ENCODE measurements at regions not wholly inside any gene's neighbourhood (a gene's known extent, or its start where the extent isn't known, plus 50 kb on each side); places are given as distances from the start of the nearest gene placed in this dataset.
"Not testable (repeated sequence)": the region's sequence is repeated elsewhere in the genome, so short reads cannot be mapped to it uniquely, and the experiment has no call there.

- not testable (repeated sequence) for DNase-seq
Measured at GRCh38 chr12:10453-10852, 56.1 kb upstream of the IQSEC3 start.

DNA sequence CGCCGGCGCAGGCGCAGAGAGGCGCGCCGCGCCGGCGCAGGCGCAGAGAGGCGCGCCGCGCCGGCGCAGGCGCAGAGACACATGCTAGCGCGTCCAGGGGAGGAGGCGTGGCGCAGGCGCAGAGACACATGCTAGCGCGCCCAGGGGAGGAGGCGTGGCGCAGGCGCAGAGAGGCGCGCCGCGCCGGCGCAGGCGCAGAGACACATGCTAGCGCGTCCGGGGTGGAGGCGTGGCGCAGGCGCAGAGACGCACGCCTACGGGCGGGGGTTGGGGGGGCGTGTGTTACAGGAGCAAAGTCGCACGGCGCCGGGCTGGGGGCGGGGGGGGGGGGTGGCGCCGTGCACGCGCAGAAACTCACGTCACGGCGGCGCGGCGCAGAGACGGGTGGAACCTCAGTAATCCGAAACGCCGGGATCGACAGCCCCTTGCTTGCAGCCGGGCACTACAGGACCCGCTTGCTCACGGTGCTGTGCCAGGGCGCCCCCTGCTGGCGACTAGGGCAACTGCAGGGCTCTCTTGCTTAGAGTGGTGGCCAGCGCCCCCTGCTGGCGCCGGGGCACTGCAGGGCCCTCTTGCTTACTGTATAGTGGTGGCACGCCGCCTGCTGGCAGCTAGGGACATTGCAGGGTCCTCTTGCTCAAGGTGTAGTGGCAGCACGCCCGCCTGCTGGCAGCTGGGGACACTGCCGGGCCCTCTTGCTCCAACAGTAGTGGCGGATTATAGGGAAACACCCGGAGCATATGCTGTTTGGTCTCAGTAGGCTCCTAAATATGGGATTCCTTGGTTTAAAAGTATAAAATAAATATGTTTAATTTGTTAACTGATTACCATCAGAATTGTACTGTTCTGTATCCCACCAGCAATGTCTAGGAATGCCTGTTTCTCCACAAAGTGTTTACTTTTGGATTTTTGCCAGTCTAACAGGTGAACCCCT is 55.4 kb upstream of the IQSEC3 start:
- not testable (repeated sequence) for DNase-seq

- DNase-seq = not testable (repeated sequence)
Measured at GRCh38 chr12:12306-12705, 54.3 kb upstream of the IQSEC3 start.

DNA sequence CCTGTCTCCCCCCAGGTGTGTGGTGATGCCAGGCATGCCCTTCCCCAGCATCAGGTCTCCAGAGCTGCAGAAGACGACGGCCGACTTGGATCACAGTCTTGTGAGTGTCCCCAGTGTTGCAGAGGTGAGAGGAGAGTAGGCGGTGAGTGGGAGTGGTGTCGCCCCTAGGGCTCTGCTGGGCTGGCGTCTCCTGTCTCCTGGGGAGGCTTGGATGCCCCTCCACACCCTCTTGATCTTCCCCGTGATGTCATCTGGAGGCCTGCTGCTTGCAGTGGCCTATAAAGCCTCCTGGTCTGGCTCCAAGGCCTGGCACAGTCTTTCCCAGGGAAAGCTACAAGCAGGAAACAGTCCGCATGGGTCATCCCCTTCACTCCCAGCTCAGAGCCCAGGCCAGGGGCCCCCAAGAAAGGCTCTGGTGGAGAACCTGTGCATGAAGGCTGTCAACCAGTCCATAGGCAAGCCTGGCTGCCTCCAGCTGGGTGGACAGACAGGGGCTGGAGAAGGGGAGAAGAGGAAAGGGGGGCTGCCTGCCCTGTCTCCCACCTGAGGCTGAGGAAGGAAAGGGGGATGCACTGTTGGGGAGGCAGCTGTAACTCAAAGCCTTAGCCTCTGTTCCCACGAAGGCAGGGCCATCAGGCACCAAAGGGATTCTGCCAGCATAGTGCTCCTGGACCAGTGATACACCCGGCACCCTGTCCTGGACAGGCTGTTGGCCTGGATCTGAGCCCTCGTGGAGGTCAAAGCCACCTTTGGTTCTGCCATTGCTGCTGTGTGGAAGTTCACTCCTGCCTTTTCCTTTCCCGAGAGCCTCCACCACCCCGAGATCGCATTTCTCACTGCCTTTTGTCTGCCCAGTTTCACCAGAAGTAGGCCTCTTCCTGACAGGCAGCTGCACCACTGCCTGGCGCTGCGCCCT is 53.6 kb upstream of the IQSEC3 start:
- not testable (repeated sequence) for DNase-seq

- peak; percentile 54 for DNase-seq
Measured at GRCh38 chr12:13841-14240, 52.7 kb upstream of the IQSEC3 start.

GRCh38 chr12:14696-15095 is 51.9 kb upstream of the IQSEC3 start:
- DNase-seq = not testable (repeated sequence)

DNA sequence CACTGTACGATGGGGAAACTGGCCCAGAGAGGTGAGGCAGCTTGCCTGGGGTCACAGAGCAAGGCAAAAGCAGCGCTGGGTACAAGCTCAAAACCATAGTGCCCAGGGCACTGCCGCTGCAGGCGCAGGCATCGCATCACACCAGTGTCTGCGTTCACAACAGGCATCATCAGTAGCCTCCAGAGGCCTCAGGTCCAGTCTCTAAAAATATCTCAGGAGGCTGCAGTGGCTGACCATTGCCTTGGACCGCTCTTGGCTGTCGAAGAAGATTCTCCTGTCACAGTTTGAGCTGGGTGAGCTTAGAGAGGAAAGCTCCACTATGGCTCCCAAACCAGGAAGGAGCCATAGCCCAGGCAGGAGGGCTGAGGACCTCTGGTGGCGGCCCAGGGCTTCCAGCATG is 51.2 kb upstream of the IQSEC3 start:
- DNase-seq = not testable (repeated sequence)

DNA sequence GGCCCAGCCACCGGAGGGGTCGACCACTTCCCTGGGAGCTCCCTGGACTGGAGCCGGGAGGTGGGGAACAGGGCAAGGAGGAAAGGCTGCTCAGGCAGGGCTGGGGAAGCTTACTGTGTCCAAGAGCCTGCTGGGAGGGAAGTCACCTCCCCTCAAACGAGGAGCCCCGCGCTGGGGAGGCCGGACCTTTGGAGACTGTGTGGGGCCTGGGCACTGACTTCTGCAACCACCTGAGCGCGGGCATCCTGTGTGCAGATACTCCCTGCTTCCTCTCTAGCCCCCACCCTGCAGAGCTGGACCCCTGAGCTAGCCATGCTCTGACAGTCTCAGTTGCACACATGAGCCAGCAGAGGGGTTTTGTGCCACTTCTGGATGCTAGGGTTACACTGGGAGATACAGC is 50.5 kb upstream of the IQSEC3 start:
- not testable (repeated sequence) for DNase-seq

GRCh38 chr12:16541-16940 is 50.0 kb upstream of the IQSEC3 start:
- DNase-seq = not testable (repeated sequence)

Data from fibroblast of skin of right biceps (primary cell).